Neural cell (in vitro differentiated cells): ENCODE measurements at regions not wholly inside any gene's neighbourhood (a gene's known extent, or its start where the extent isn't known, plus 50 kb on each side); places are given as distances from the start of the nearest gene placed in this dataset.

ENCODE experiments used
- CTCF ChIP-seq: fragments of 450-650 bp; IDR thresholded peaks from 2 replicates; pipeline ENCODE4 v1.5.1; 2014; ENCODE audit warnings: antibody characterized with exemption, mild to moderate bottlenecking, moderate library complexity; ENCODE audit not compliant: poor library complexity, severe bottlenecking
- EP300 ChIP-seq: fragments of 450-650 bp; conservative IDR thresholded peaks from 2 replicates; pipeline ENCODE4 v1.6.1; 2014; ENCODE audit warnings: antibody characterized with exemption, mild to moderate bottlenecking, moderate library complexity; ENCODE audit not compliant: poor library complexity, severe bottlenecking
- EZH2 ChIP-seq: fragments of 200-600, 300-800 bp; shearing (Covaris generic), sonication (generic); IDR thresholded peaks from 2 replicates; pipeline ENCODE4 v1.6.1; 2014; ENCODE audit warnings: antibody characterized with exemption, low read length, borderline replicate concordance, mild to moderate bottlenecking; ENCODE audit not compliant: insufficient read depth, poor library complexity, severe bottlenecking
- MXI1 ChIP-seq: fragments of 450-650 bp; conservative IDR thresholded peaks from 2 replicates; pipeline ENCODE4 v1.6.1; 2014; ENCODE audit warnings: antibody characterized with exemption, mild to moderate bottlenecking; ENCODE audit not compliant: poor library complexity, severe bottlenecking
- POLR2AphosphoS5 ChIP-seq: IDR thresholded peaks from 2 replicates; pipeline ENCODE4 v1.6.1; 2012
- TAF1 ChIP-seq: IDR thresholded peaks from 2 replicates; pipeline ENCODE4 v1.6.1; 2012; ENCODE audit warnings: low read depth
- TF ChIP-seq, protein P1 (sequence below): IDR thresholded peaks from 2 replicates; pipeline ENCODE4 v1.6.1; 2012; ENCODE audit warnings: borderline replicate concordance

DNA sequence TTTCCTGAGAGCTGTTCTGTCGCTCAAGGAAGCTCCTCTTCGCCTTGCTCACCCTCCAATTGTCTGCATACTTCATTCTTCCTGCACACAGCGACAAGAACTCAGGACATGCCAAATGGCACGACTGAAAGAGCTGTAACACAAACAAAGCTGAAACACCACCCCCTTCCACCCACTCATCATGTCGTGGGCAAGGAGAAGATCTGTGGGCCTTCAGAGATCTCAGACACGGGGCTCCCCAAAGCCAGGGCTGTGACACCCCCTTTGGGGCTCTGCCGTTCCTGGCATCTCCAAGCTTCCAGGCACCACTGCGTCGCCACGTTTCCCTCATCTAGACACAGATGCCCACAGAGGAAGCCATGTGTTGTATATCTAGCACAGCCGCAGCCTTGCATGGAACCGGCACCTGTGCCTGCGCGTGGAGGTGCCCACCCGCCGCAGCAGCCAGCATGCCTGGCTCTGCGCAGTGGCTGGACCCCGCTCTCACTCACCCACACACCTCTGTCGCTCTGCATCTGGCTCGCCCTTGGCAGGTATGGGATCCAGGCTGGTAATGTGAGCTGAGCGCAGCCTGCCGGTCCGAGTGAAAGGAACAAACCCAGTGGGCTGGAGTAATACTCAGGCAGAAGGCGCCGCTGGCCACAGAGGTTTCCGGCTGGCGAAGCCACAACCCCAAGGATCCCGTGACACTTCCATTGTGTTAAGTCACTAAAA, 676.4 kb upstream of the INTU start:
- TF ChIP-seq CTCF (no peak), EP300 (no peak), POLR2AphosphoS5 (no peak), EZH2 (no peak), MXI1 (no peak), TAF1 (no peak)
- TF ChIP-seq, protein P1, sequence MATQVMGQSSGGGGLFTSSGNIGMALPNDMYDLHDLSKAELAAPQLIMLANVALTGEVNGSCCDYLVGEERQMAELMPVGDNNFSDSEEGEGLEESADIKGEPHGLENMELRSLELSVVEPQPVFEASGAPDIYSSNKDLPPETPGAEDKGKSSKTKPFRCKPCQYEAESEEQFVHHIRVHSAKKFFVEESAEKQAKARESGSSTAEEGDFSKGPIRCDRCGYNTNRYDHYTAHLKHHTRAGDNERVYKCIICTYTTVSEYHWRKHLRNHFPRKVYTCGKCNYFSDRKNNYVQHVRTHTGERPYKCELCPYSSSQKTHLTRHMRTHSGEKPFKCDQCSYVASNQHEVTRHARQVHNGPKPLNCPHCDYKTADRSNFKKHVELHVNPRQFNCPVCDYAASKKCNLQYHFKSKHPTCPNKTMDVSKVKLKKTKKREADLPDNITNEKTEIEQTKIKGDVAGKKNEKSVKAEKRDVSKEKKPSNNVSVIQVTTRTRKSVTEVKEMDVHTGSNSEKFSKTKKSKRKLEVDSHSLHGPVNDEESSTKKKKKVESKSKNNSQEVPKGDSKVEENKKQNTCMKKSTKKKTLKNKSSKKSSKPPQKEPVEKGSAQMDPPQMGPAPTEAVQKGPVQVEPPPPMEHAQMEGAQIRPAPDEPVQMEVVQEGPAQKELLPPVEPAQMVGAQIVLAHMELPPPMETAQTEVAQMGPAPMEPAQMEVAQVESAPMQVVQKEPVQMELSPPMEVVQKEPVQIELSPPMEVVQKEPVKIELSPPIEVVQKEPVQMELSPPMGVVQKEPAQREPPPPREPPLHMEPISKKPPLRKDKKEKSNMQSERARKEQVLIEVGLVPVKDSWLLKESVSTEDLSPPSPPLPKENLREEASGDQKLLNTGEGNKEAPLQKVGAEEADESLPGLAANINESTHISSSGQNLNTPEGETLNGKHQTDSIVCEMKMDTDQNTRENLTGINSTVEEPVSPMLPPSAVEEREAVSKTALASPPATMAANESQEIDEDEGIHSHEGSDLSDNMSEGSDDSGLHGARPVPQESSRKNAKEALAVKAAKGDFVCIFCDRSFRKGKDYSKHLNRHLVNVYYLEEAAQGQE: no peak
